ENCODE measurements at regions not wholly inside any gene's neighbourhood (a gene's known extent, or its start where the extent isn't known, plus 50 kb on each side); places are given as distances from the start of the nearest gene placed in this dataset.

GRCh38 chr11:110968348-110969062, 256.3 kb upstream of the ARHGAP20 start:
- Mint-ChIP-seq H3K27ac (no peak overlapping the region), H3K9me3 (no peaks in the 10 kb centered on the region), H3K4me3 (no peak overlapping the region), H3K27me3 (peaks cover 10% of the 10 kb centered on the region), H3K36me3 (no peaks in the 10 kb centered on the region), H3K4me1 (ENCODE audit: unreplicated experiment) (peaks cover 4% of the 10 kb centered on the region)
- no peak for TF ChIP-seq CTCF (conservative IDR thresholded peaks at IDR 0.05)
- DNase-seq (ENCODE audit: extremely low spot score, unreplicated experiment) = no peak

GRCh38 chr11:110966131-110966530, 253.9 kb upstream of the ARHGAP20 start:
- Mint-ChIP-seq H3K4me1 (ENCODE audit: unreplicated experiment) (peaks cover 8% of the 10 kb centered on the region), H3K36me3 (no peaks in the 10 kb centered on the region)
- no peak for TF ChIP-seq CTCF (conservative IDR thresholded peaks at IDR 0.05)

GRCh38 chr11:110962921-110963320, 250.7 kb upstream of the ARHGAP20 start:
- H3K36me3 Mint-ChIP-seq = no peaks in the 10 kb centered on the region
- DNase-seq (ENCODE audit: extremely low spot score, unreplicated experiment) = no peak
- peaks cover 11% of the 10 kb centered on the region for H3K4me1 Mint-ChIP-seq (ENCODE audit: unreplicated experiment)
- H3K9me3 Mint-ChIP-seq = no peaks in the 10 kb centered on the region
- no peak for TF ChIP-seq CTCF (conservative IDR thresholded peaks at IDR 0.05)
- peaks cover 6% of the 10 kb centered on the region for H3K27me3 Mint-ChIP-seq
- no peak overlapping the region for H3K27ac Mint-ChIP-seq
- H3K4me3 Mint-ChIP-seq = no peak overlapping the region

More at GRCh38 chr11:110966131-110966530, 253.9 kb upstream of the ARHGAP20 start:
- Mint-ChIP-seq H3K27ac (no peak overlapping the region), H3K27me3 (peaks cover 13% of the 10 kb centered on the region), H3K9me3 (no peaks in the 10 kb centered on the region), H3K4me3 (no peak overlapping the region)
- DNase-seq (ENCODE audit: extremely low spot score, unreplicated experiment) = no peak

GRCh38 chr11:110960167-110960566, 247.9 kb upstream of the ARHGAP20 start:
- no peak for TF ChIP-seq CTCF (conservative IDR thresholded peaks at IDR 0.05)
- Mint-ChIP-seq H3K27ac (no peak overlapping the region), H3K9me3 (no peaks in the 10 kb centered on the region), H3K27me3 (peaks cover 6% of the 10 kb centered on the region), H3K4me3 (no peak overlapping the region), H3K36me3 (no peaks in the 10 kb centered on the region), H3K4me1 (ENCODE audit: unreplicated experiment) (peaks cover 23% of the 10 kb centered on the region)
- DNase-seq (ENCODE audit: extremely low spot score, unreplicated experiment) = no peak

- Mint-ChIP-seq H3K27ac (no peak overlapping the region), H3K36me3 (no peaks in the 10 kb centered on the region), H3K9me3 (no peaks in the 10 kb centered on the region), H3K4me3 (no peak overlapping the region), H3K27me3 (peaks cover 3% of the 10 kb centered on the region), H3K4me1 (ENCODE audit: unreplicated experiment) (peaks cover 23% of the 10 kb centered on the region)
- no peak for DNase-seq (ENCODE audit: extremely low spot score, unreplicated experiment)
- no peak for TF ChIP-seq CTCF (conservative IDR thresholded peaks at IDR 0.05)
Measured at GRCh38 chr11:110958216-110958615, 246.0 kb upstream of the ARHGAP20 start.

Measured in type B pancreatic cell (in vitro differentiated cells).